HG02642 (cell line): ENCODE measurements at regions not wholly inside any gene's neighbourhood (a gene's known extent, or its start where the extent isn't known, plus 50 kb on each side); places are given as distances from the start of the nearest gene placed in this dataset.

Experiments
- ATAC-seq: cut with Tn5 transposase; IDR thresholded peaks from one replicate; pipeline ENCODE4 v1.9.1; 2021; ENCODE audit warnings: mild to moderate bottlenecking; ENCODE audit not compliant: unreplicated experiment, poor library complexity

GRCh38 chr14:53570411-53571387, 385.9 kb downstream of the BMP4 start:
- peak; percentile 96 for ATAC-seq

- ATAC-seq: no peak
Observed at GRCh38 chr14:53569446-53569845, 387.2 kb downstream of the BMP4 start.

- no peak for ATAC-seq
Observed at GRCh38 chr14:53567236-53567780, 389.3 kb downstream of the BMP4 start.

GRCh38 chr14:53564870-53565269, 391.8 kb downstream of the BMP4 start:
- ATAC-seq: no peak

GRCh38 chr14:53563628-53564027, 393.0 kb downstream of the BMP4 start:
- no peak for ATAC-seq

GRCh38 chr14:53553221-53553620, 400.1 kb upstream of the DDHD1 start:
- ATAC-seq: no peak

- ATAC-seq: no peak
Observed at GRCh38 chr14:53551862-53552261, 398.7 kb upstream of the DDHD1 start.

GRCh38 chr14:53550776-53551175, 397.7 kb upstream of the DDHD1 start:
- no peak for ATAC-seq

- ATAC-seq: no peak
Observed at GRCh38 chr14:53549956-53550355, 396.8 kb upstream of the DDHD1 start.

- no peak for ATAC-seq
Observed at GRCh38 chr14:53547593-53547992, 394.5 kb upstream of the DDHD1 start.

- ATAC-seq: peak; percentile 70
Observed at GRCh38 chr14:53545217-53545616, 392.1 kb upstream of the DDHD1 start.

GRCh38 chr14:53542732-53543131, 389.6 kb upstream of the DDHD1 start:
- ATAC-seq: no peak

- ATAC-seq: no peak
Observed at GRCh38 chr14:53541411-53541810, 388.3 kb upstream of the DDHD1 start.

GRCh38 chr14:53539489-53540126, 386.5 kb upstream of the DDHD1 start:
- peak; percentile 82 for ATAC-seq

- ATAC-seq: no peak
Observed at GRCh38 chr14:53538316-53538881, 385.3 kb upstream of the DDHD1 start.

- ATAC-seq: no peak
Observed at GRCh38 chr14:53537422-53538315, 384.5 kb upstream of the DDHD1 start.

GRCh38 chr14:53536446-53536845, 383.3 kb upstream of the DDHD1 start:
- no peak for ATAC-seq

- ATAC-seq: no peak
Observed at GRCh38 chr14:53534841-53535240, 381.7 kb upstream of the DDHD1 start.

- ATAC-seq: no peak
Observed at GRCh38 chr14:53533384-53533970, 380.4 kb upstream of the DDHD1 start.

- no peak for ATAC-seq
Observed at GRCh38 chr14:53532853-53533252, 379.7 kb upstream of the DDHD1 start.
